Astrocyte (in vitro differentiated cells and primary cell): ENCODE measurements at regions not wholly inside any gene's neighbourhood (a gene's known extent, or its start where the extent isn't known, plus 50 kb on each side); places are given as distances from the start of the nearest gene placed in this dataset.
"Not testable (repeated sequence)": the region's sequence is repeated elsewhere in the genome, so short reads cannot be mapped to it uniquely, and the experiment has no call there.

Source experiments
- DNase-seq: peaks from one replicate; pipeline ENCODE4 v3.0.0-alpha.2; 2010; ENCODE audit warnings: low read depth
- FAIRE-seq: peaks from 2 replicates; lab custom pipeline; 2011; peaks lifted over from hg19 to GRCh38; lab: Jason Lieb, UNC
- H2AFZ ChIP-seq: 2 replicates; pipeline ENCODE4 v1.6.0; 2012; ENCODE audit warnings: low read depth, low read length, inconsistent platforms
- H3K27ac ChIP-seq: 2 replicates; pipeline ENCODE4 v1.5.1; 2011; ENCODE audit warnings: low read depth, low read length, inconsistent platforms
- H3K27me3 ChIP-seq: 2 replicates; pipeline ENCODE4 v1.6.0; 2011; ENCODE audit warnings: low read length, inconsistent platforms; ENCODE audit not compliant: insufficient read depth
- H3K36me3 ChIP-seq: 2 replicates; pipeline ENCODE4 v1.5.1; 2011; ENCODE audit warnings: low read length, inconsistent platforms; ENCODE audit not compliant: insufficient read depth
- H3K4me1 ChIP-seq: 2 replicates; pipeline ENCODE4 v1.5.1; 2011; ENCODE audit warnings: low read length, inconsistent platforms; ENCODE audit not compliant: insufficient read depth
- H3K4me2 ChIP-seq: 2 replicates; pipeline ENCODE4 v1.6.0; 2012; ENCODE audit warnings: low read length, inconsistent platforms
- H3K4me3 ChIP-seq: 2 replicates; pipeline ENCODE4 v1.5.1; 2011; ENCODE audit warnings: low read depth, mild to moderate bottlenecking, low read length, inconsistent platforms; ENCODE audit not compliant: insufficient read depth
- H3K79me2 ChIP-seq: 2 replicates; pipeline ENCODE4 v1.6.0; 2012; ENCODE audit warnings: mild to moderate bottlenecking, low read length, inconsistent platforms; ENCODE audit not compliant: insufficient read depth
- H3K9ac ChIP-seq: 2 replicates; pipeline ENCODE4 v1.6.0; 2012; ENCODE audit warnings: mild to moderate bottlenecking, low read length, inconsistent platforms
- H3K9me3 ChIP-seq: 2 replicates; pipeline ENCODE4 v1.5.1; 2012; ENCODE audit warnings: low read depth, mild to moderate bottlenecking, low read length, inconsistent platforms; ENCODE audit not compliant: insufficient read depth
- H4K20me1 ChIP-seq: 2 replicates; pipeline ENCODE4 v1.6.0; 2012; ENCODE audit warnings: low read length, inconsistent platforms; ENCODE audit not compliant: insufficient read depth
- H3K27ac Mint-ChIP-seq: one replicate; pipeline ENCODE4 v1.8.0; 2021; ENCODE audit warnings: mild to moderate bottlenecking, mixed read lengths; ENCODE audit not compliant: unreplicated experiment
- H3K27me3 Mint-ChIP-seq: one replicate; pipeline ENCODE4 v1.8.0; 2021; ENCODE audit warnings: low read depth, mixed read lengths; ENCODE audit not compliant: unreplicated experiment
- H3K36me3 Mint-ChIP-seq: one replicate; pipeline ENCODE4 v1.8.0; 2021; ENCODE audit warnings: low read depth, mixed read lengths; ENCODE audit not compliant: unreplicated experiment
- H3K4me1 Mint-ChIP-seq: one replicate; pipeline ENCODE4 v1.8.0; 2021; ENCODE audit warnings: low read depth, mixed read lengths; ENCODE audit not compliant: unreplicated experiment
- H3K4me3 Mint-ChIP-seq: one replicate; pipeline ENCODE4 v1.8.0; 2021; ENCODE audit warnings: mild to moderate bottlenecking, moderate library complexity, mixed read lengths; ENCODE audit not compliant: unreplicated experiment
- H3K9me3 Mint-ChIP-seq: one replicate; pipeline ENCODE4 v1.8.0; 2021; ENCODE audit warnings: mild to moderate bottlenecking, mixed read lengths; ENCODE audit not compliant: unreplicated experiment
- CTCF ChIP-seq: IDR thresholded peaks from 2 replicates; pipeline ENCODE4 v1.5.1; 2011; ENCODE audit warnings: low read depth, mild to moderate bottlenecking, inconsistent platforms, low read length, moderate library complexity; ENCODE audit not compliant: insufficient read depth
- EZH2 ChIP-seq: IDR thresholded peaks from 2 replicates; pipeline ENCODE4 v1.6.1; 2012; ENCODE audit warnings: mild to moderate bottlenecking, low read length, inconsistent platforms; ENCODE audit not compliant: insufficient read depth

DNA sequence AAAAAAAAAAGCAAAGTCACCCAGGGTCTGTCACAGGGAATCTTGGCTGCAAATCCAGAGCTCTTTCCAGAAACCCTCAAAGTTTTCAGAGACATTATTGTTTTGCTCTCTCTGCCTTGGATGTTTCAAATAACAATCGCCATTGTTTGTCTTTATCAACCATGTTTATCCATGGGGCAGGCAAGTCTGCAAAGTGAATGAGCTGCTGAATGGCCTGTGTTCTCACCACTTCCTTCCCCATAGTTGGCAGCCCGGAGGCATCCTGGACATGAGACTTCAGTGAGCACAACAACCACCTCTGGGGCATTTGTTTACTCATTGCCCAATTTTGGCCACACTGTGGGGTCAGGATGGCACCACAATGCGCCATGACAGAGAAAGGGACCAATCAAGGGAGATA is 53.1 kb upstream of the USP7 start:
- no peak overlapping the region for H3K9ac ChIP-seq
- Mint-ChIP-seq H3K36me3 (no peaks in the 10 kb centered on the region), H3K27me3 (peaks cover 6% of the 10 kb centered on the region), H3K4me3 (no peak overlapping the region), H3K4me1 (no peaks in the 10 kb centered on the region), H3K27ac (no peak overlapping the region), H3K9me3 (peaks cover 8% of the 10 kb centered on the region)
- no peak overlapping the region for H3K27ac ChIP-seq
- no peaks in the 10 kb centered on the region for H3K27me3 ChIP-seq
- no peak overlapping the region for H3K4me3 ChIP-seq
- no peaks in the 10 kb centered on the region for H3K79me2 ChIP-seq
- H3K4me1 ChIP-seq: peaks cover 3% of the 10 kb centered on the region
- FAIRE-seq: no peak
- no peaks in the 10 kb centered on the region for H4K20me1 ChIP-seq
- no peak overlapping the region for H2AFZ ChIP-seq
- TF ChIP-seq EZH2 (no peak), CTCF (no peak)
- DNase-seq: no peak
- no peaks in the 10 kb centered on the region for H3K36me3 ChIP-seq
- H3K9me3 ChIP-seq: peaks cover 7% of the 10 kb centered on the region
- H3K4me2 ChIP-seq: no peak overlapping the region

DNA sequence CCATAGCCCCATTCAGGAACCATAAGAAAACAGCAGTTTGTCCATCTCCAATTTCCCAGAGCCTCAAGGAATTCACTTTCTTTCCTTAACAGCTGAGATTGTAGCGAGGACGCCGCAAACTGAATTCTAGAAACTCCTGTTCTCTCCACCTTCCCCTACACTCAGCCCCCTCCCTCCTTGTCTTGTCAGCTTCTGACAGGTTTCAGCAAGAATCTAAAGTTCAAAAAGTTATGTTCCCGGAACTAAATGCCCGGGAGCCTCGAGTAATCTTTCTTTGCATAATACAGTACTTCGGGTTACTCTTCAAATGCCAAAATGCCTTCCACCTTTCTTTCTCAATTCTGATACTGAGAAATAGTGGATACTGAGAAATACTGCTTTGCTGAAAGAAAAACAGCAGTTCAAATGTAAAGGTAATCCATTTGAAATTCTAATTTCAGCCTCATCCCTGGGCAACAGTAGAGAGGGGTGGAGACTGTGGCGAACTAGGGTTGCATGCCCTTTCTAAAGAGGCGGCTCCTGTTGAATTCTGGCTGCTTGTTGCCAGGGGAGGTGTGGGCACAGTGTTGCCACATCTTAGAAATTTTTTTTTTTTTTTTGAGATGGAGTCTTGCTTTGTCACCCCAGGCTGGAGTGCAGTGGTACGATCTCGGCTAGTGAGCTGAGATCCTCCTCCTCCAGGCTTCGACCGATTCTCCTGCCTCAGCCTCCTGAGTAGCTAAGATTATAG is 63.5 kb upstream of the USP7 start:
- Mint-ChIP-seq H3K9me3 (no peaks in the 10 kb centered on the region), H3K4me1 (no peaks in the 10 kb centered on the region), H3K4me3 (no peak overlapping the region), H3K27me3 (no peaks in the 10 kb centered on the region), H3K27ac (no peak overlapping the region), H3K36me3 (no peaks in the 10 kb centered on the region)
- no peaks in the 10 kb centered on the region for H3K4me1 ChIP-seq
- no peak overlapping the region for H2AFZ ChIP-seq
- no peak for DNase-seq
- H3K4me3 ChIP-seq: no peak overlapping the region
- no peaks in the 10 kb centered on the region for H4K20me1 ChIP-seq
- no peak overlapping the region for H3K4me2 ChIP-seq
- no peak for FAIRE-seq
- H3K9me3 ChIP-seq: no peaks in the 10 kb centered on the region
- no peak overlapping the region for H3K27ac ChIP-seq
- H3K36me3 ChIP-seq: no peaks in the 10 kb centered on the region
- TF ChIP-seq EZH2: no peak
- TF ChIP-seq CTCF: no peak
- no peaks in the 10 kb centered on the region for H3K79me2 ChIP-seq
- H3K9ac ChIP-seq: no peak overlapping the region
- H3K27me3 ChIP-seq: no peaks in the 10 kb centered on the region

DNA sequence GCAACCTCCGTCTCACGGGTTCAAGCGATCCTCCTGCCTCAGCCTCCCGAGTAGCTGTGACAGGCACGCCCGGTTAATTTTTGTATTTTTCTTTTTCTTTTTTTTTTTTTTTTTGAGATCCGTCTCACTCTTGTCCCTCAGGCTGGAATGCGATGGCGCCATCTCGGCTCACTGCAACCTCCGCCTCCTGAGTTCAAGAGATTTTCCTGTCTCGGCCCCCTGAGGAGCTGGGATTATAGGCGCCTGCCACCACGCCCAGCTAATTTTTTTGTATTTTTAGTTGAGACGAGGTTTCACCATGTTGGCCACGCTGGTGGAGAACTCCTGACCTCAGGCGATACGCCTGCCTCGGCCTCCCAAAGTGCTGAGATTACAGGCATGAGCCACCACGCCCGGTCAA is 63.0 kb upstream of the HAPSTR1 start:
- not testable (repeated sequence) for H3K4me3 ChIP-seq, H3K36me3 ChIP-seq, H3K4me1 Mint-ChIP-seq, H3K79me2 ChIP-seq, H3K27ac Mint-ChIP-seq, H3K4me3 Mint-ChIP-seq, H2AFZ ChIP-seq, H3K27me3 ChIP-seq, H3K36me3 Mint-ChIP-seq, H3K9me3 Mint-ChIP-seq, H3K9ac ChIP-seq, H3K9me3 ChIP-seq, DNase-seq, FAIRE-seq, H3K4me1 ChIP-seq, H3K27ac ChIP-seq, H3K27me3 Mint-ChIP-seq, H4K20me1 ChIP-seq, H3K4me2 ChIP-seq
